Calu3 (cell line): ENCODE measurements at regions not wholly inside any gene's neighbourhood (a gene's known extent, or its start where the extent isn't known, plus 50 kb on each side); places are given as distances from the start of the nearest gene placed in this dataset.
"Not testable (repeated sequence)": the region's sequence is repeated elsewhere in the genome, so short reads cannot be mapped to it uniquely, and the experiment has no call there.

ENCODE experiments used
- BruUV-seq: library from RNA; stranded (reverse); fragments of 400-500 nt; replicated peaks from 2 replicates; lab custom pipeline; 2021; lab: Mats Ljungman, UMichigan
- CTCF ChIA-PET: fragments of 300-600 bp; sonication (Branson Sonifier 250); formaldehyde crosslinking; loops from one replicate; lab custom pipeline; 2022; ENCODE audit warnings: antibody characterized with exemption; lab: Charles Lee
- DNase-seq: peaks from one replicate; pipeline ENCODE4 v3.0.0; 2022
- H3K27ac Mint-ChIP-seq: one replicate; pipeline ENCODE4 v1.8.0; 2022; ENCODE audit warnings: mixed read lengths; ENCODE audit not compliant: unreplicated experiment
- H3K27me3 Mint-ChIP-seq: one replicate; pipeline ENCODE4 v1.8.0; 2022; ENCODE audit warnings: mixed read lengths; ENCODE audit not compliant: unreplicated experiment
- H3K36me3 Mint-ChIP-seq: one replicate; pipeline ENCODE4 v1.8.0; 2022; ENCODE audit warnings: mild to moderate bottlenecking, moderate library complexity, mixed read lengths; ENCODE audit not compliant: insufficient read depth, unreplicated experiment
- H3K4me1 Mint-ChIP-seq: one replicate; pipeline ENCODE4 v1.8.0; 2022; ENCODE audit warnings: mild to moderate bottlenecking, low read depth, mixed read lengths; ENCODE audit not compliant: unreplicated experiment
- H3K4me3 Mint-ChIP-seq: one replicate; pipeline ENCODE4 v1.8.0; 2022; ENCODE audit warnings: mild to moderate bottlenecking, low read depth, moderate library complexity, mixed read lengths; ENCODE audit not compliant: unreplicated experiment
- H3K9me3 Mint-ChIP-seq: one replicate; pipeline ENCODE4 v1.8.0; 2022; ENCODE audit warnings: low read depth, mixed read lengths; ENCODE audit not compliant: unreplicated experiment
- intact Hi-C: fragments of 100-400 bp; cut with micrococcal nuclease; formaldehyde crosslinking; loops from one replicate; pipeline ENCODE4 v1.10.0; 2022; ENCODE audit not compliant: unreplicated experiment
- TF ChIP-seq, protein P1 (sequence below): fragments of 200-600 bp; IDR thresholded peaks from one replicate; pipeline ENCODE4 v1.8.0; 2022; ENCODE audit warnings: antibody characterized with exemption; ENCODE audit not compliant: unreplicated experiment

GRCh38 chr4:174047363-174047762 is 236.1 kb downstream of the FBXO8 start:
- Mint-ChIP-seq H3K4me1 (no peaks in the 10 kb centered on the region), H3K36me3 (no peaks in the 10 kb centered on the region), H3K27ac (no peak overlapping the region), H3K9me3 (no peaks in the 10 kb centered on the region), H3K27me3 (no peaks in the 10 kb centered on the region), H3K4me3 (no peak overlapping the region)
- TF ChIP-seq, protein P1, sequence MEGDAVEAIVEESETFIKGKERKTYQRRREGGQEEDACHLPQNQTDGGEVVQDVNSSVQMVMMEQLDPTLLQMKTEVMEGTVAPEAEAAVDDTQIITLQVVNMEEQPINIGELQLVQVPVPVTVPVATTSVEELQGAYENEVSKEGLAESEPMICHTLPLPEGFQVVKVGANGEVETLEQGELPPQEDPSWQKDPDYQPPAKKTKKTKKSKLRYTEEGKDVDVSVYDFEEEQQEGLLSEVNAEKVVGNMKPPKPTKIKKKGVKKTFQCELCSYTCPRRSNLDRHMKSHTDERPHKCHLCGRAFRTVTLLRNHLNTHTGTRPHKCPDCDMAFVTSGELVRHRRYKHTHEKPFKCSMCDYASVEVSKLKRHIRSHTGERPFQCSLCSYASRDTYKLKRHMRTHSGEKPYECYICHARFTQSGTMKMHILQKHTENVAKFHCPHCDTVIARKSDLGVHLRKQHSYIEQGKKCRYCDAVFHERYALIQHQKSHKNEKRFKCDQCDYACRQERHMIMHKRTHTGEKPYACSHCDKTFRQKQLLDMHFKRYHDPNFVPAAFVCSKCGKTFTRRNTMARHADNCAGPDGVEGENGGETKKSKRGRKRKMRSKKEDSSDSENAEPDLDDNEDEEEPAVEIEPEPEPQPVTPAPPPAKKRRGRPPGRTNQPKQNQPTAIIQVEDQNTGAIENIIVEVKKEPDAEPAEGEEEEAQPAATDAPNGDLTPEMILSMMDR: no peak
- BruUV-seq: no TSS peak
- no peak for DNase-seq
- CTCF ChIA-PET: no interaction called here
- intact Hi-C loops: no loop called here

GRCh38 chr4:174045829-174046228 is 237.6 kb downstream of the FBXO8 start:
- DNase-seq, H3K27ac Mint-ChIP-seq, H3K36me3 Mint-ChIP-seq, H3K4me1 Mint-ChIP-seq, H3K4me3 Mint-ChIP-seq, BruUV-seq, H3K9me3 Mint-ChIP-seq, H3K27me3 Mint-ChIP-seq, intact Hi-C loops, CTCF ChIA-PET: not testable (repeated sequence)

GRCh38 chr4:174045381-174045780 is 238.1 kb downstream of the FBXO8 start:
- TF ChIP-seq, protein P1: no peak
- intact Hi-C loops: no loop called here
- CTCF ChIA-PET: no interaction called here
- Mint-ChIP-seq H3K4me1 (no peaks in the 10 kb centered on the region), H3K27ac (no peak overlapping the region), H3K27me3 (no peaks in the 10 kb centered on the region), H3K9me3 (no peaks in the 10 kb centered on the region), H3K36me3 (no peaks in the 10 kb centered on the region), H3K4me3 (no peak overlapping the region)
- no TSS peak for BruUV-seq
- no peak for DNase-seq

DNA sequence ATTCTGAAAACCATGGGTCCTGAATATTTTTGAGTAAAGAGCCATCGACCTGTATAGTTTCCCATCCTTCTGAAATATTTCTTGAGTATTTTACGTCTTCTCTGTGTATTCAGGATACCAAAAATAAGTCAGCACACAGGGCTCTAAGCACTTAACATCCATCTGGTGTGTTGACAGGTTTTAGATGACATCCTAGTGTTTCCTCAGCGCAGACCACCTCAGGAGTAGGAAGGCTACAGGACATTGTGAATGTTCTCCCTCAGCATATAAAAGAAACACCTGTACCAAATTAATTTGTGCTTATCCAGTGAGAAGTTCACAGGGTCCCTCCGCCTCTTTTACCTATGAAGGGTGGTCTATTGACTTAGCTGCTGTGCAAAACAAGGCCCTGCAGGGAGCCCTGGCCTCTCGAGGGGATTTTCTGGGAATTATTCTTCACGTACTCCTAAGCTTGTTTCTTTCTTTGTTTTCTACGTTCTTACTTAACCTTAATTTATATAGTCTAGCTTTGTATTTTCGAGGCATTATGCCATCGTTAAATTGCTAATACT is 241.8 kb downstream of the FBXO8 start:
- Mint-ChIP-seq H3K36me3 (no peaks in the 10 kb centered on the region), H3K4me1 (no peaks in the 10 kb centered on the region), H3K27me3 (no peaks in the 10 kb centered on the region), H3K4me3 (no peak overlapping the region), H3K9me3 (no peaks in the 10 kb centered on the region), H3K27ac (no peak overlapping the region)
- CTCF ChIA-PET: no interaction called here
- TF ChIP-seq, protein P1: no peak
- BruUV-seq: no TSS peak
- DNase-seq: no peak
- intact Hi-C loops: no loop called here

GRCh38 chr4:174040287-174040686 is 243.2 kb downstream of the FBXO8 start:
- no peak overlapping the region for H3K4me3 Mint-ChIP-seq
- TF ChIP-seq, protein P1: no peak
- no peaks in the 10 kb centered on the region for H3K27me3 Mint-ChIP-seq
- intact Hi-C loops: no loop called here
- H3K4me1 Mint-ChIP-seq: no peaks in the 10 kb centered on the region
- CTCF ChIA-PET: no interaction called here
- BruUV-seq: no TSS peak
- H3K9me3 Mint-ChIP-seq: no peaks in the 10 kb centered on the region
- no peak for DNase-seq
- H3K36me3 Mint-ChIP-seq: no peaks in the 10 kb centered on the region
- H3K27ac Mint-ChIP-seq: no peak overlapping the region
